ENCODE measurements at regions not wholly inside any gene's neighbourhood (a gene's known extent, or its start where the extent isn't known, plus 50 kb on each side); places are given as distances from the start of the nearest gene placed in this dataset.

GRCh38 chr5:18829539-18829938 is 1158.5 kb downstream of the CDH18 start:
- DNase-seq, result no peak

- no peak for DNase-seq
These were observed 1137.8 kb downstream of the CDH18 start for GRCh38 chr5:18850216-18850615.

GRCh38 chr5:18872978-18873377 is 1115.0 kb downstream of the CDH18 start:
- no peak for DNase-seq

GRCh38 chr5:18876565-18876964 is 1111.4 kb downstream of the CDH18 start:
- DNase-seq, result no peak

- no peak for DNase-seq
These were observed 1106.4 kb downstream of the CDH18 start for GRCh38 chr5:18881615-18882014.

- DNase-seq, result no peak
These were observed 1105.8 kb downstream of the CDH18 start for GRCh38 chr5:18882154-18882553.

GRCh38 chr5:18888821-18889220 is 1099.2 kb downstream of the CDH18 start:
- no peak for DNase-seq

- DNase-seq, result no peak
These were observed 1087.4 kb downstream of the CDH18 start for GRCh38 chr5:18900644-18901043.

- no peak for DNase-seq
These were observed 1067.0 kb downstream of the CDH18 start for GRCh38 chr5:18920966-18921365.

- DNase-seq, result no peak
These were observed 1055.9 kb downstream of the CDH18 start for GRCh38 chr5:18932081-18932480.

- DNase-seq, result no peak
These were observed 1043.2 kb downstream of the CDH18 start for GRCh38 chr5:18944771-18945170.

GRCh38 chr5:18954239-18954638 is 1033.8 kb downstream of the CDH18 start:
- DNase-seq, result no peak

- no peak for DNase-seq
These were observed 1028.5 kb downstream of the CDH18 start for GRCh38 chr5:18959535-18959934.

- DNase-seq, result no peak
These were observed 1026.8 kb downstream of the CDH18 start for GRCh38 chr5:18961234-18961633.

GRCh38 chr5:18965893-18966292 is 1022.1 kb downstream of the CDH18 start:
- DNase-seq, result no peak

- no peak for DNase-seq
These were observed 1020.4 kb downstream of the CDH18 start for GRCh38 chr5:18967637-18968036.

- no peak for DNase-seq
These were observed 1019.0 kb downstream of the CDH18 start for GRCh38 chr5:18968966-18969365.

- no peak for DNase-seq
These were observed 1018.0 kb downstream of the CDH18 start for GRCh38 chr5:18970000-18970399.

- no peak for DNase-seq
These were observed 1015.8 kb downstream of the CDH18 start for GRCh38 chr5:18972177-18972576.

- no peak for DNase-seq
These were observed 1012.4 kb downstream of the CDH18 start for GRCh38 chr5:18975624-18976023.

- no peak for DNase-seq
These were observed 1010.1 kb downstream of the CDH18 start for GRCh38 chr5:18977880-18978279.

- no peak for DNase-seq
These were observed 1003.4 kb downstream of the CDH18 start for GRCh38 chr5:18984559-18985080.

GRCh38 chr5:18985171-18985758 is 1002.7 kb downstream of the CDH18 start:
- no peak for DNase-seq

- DNase-seq, result no peak
These were observed 1000.9 kb downstream of the CDH18 start for GRCh38 chr5:18987101-18987500.

- no peak for DNase-seq
These were observed 997.1 kb downstream of the CDH18 start for GRCh38 chr5:18990852-18991251.

Measured in EL (cell line).